ENCODE measurements at regions not wholly inside any gene's neighbourhood (a gene's known extent, or its start where the extent isn't known, plus 50 kb on each side); places are given as distances from the start of the nearest gene placed in this dataset.
A peak's percentile ranks its signal among the peaks of the same experiment; 100 is the strongest.

DNA sequence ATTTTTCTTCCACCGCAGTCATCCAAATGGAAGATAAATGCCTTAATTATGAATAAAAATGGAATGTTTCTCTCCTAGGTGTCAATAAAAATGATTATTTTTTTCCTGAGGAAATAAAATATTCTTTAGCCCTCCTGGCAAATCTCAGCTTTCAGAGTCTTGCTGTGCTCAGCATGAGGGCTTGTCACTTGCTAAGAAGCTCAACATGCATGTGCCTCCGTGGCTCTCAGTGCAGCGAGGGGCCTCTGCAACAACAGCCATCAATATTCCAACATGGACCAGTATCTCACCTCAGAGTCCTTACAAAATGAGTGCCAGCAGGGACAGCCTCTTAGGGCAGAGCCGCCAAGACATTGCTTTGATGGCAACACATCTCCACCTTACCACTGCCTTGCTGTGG lies 159.5 kb upstream of the TMPO start:
- no peak for DNase-seq

DNA sequence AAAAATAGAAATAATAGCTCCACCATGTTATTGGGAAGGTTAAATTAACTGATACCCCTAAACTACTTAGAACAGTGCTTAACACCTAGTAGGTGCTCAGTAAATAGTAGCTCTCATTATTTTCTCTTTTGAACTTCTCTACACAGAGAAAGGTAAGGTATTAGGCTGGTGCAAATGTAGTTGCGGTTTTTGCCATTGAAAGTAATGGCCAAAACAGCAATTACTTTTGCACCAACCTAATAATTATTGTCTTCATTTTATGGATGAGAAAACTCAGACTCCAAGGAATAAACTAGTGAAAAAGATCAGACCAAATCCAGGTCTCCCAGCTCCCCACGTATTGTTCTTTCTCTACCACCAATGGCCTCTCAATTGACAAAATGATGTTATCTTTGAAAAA lies 157.2 kb upstream of the TMPO start:
- no peak for DNase-seq

GRCh38 chr12:98359856-98360255 lies 155.5 kb upstream of the TMPO start:
- no peak for DNase-seq

- DNase-seq = no peak
These were observed 155.0 kb upstream of the TMPO start for GRCh38 chr12:98360401-98360800.

GRCh38 chr12:98369581-98369980 lies 145.8 kb upstream of the TMPO start:
- no peak for DNase-seq

DNA sequence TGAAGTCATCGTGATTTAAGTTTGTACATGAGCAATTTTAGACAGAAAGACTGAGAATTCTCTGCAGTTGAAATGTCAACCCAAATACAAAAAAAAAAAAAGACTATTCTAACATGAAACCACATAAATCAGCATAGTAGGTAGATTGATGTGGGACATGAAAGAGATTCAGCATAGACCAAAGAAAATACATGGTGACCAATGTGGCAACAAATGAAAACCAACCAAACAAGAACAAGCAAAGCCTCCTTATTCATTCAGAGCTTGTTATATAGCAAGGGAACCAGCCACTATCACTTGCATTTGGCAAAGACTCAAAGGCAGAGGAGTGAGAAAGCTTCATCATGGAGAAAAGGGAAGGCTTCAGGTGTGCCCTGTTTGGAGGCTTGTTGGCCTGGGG lies 144.4 kb upstream of the TMPO start:
- no peak for DNase-seq

- no peak for DNase-seq
These were observed 144.0 kb upstream of the TMPO start for GRCh38 chr12:98371419-98371818.

GRCh38 chr12:98372340-98373024 lies 142.9 kb upstream of the TMPO start:
- DNase-seq = no peak

DNA sequence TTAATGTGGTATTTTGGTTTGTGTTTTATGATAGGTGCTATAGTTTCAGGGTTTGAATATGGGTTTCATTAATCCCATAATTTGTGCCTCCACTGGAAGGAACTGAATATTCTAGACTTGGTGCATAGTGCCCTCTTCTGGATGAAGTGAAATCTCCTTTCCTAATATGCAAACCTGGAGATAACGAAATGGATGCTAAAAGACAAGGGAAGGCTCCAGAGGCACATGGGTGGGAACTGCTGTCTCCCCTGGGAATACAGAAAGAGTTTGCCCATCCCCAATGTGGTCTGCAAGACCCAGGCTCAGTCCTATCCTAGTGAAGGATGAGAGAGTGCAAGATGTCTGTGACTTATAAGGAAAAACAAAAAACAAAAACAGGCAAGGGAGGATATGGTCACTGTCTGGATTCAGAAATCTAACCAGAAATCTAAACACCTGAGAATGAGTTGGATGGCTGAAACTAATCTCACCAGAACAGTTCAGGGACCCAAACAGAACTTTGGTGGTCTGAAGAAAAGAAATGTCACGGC lies 142.3 kb upstream of the TMPO start:
- no peak for DNase-seq

- no peak for DNase-seq
These were observed 141.4 kb upstream of the TMPO start for GRCh38 chr12:98374007-98374406.

DNA sequence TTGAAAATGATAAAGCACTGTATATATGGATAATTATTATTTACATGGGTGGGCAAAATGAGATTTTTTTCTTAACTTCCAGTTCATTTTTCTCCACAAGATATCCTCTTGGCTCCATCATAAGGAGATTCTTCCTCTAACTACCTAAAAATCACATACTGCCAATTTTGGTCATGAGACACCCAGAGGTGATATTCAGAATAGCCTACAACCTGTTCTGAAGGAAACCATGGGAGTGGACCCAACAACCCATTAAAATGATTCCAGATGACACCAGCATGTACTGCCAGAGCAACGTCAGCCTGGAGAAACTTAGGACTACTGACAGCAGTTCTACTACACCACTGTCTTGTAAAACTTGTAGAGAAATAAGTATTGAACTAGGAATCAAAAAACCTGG lies 136.3 kb upstream of the TMPO start:
- no peak for DNase-seq

GRCh38 chr12:98385641-98386040 lies 129.7 kb upstream of the TMPO start:
- DNase-seq = no peak

GRCh38 chr12:98387444-98387843 lies 127.9 kb upstream of the TMPO start:
- DNase-seq = no peak

DNA sequence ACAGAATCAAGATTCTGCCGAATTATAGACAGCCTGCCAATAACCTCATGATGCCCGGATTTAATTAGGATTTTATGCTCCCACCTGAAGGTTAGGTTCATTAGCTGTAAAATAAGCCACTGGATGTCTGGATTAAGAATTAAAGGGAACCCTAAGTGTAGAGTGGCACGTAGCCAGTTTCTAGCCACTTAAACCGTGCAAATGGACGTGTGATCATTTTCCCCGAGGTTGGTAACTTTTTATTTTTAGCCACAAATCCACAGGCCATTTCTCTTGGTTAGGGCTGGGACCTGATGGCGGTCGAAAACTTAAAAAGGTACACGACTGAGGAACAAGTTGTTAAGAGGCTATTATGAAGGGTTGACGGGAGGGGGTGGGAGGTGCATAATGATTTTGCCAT lies 127.3 kb upstream of the TMPO start:
- no peak for DNase-seq

DNA sequence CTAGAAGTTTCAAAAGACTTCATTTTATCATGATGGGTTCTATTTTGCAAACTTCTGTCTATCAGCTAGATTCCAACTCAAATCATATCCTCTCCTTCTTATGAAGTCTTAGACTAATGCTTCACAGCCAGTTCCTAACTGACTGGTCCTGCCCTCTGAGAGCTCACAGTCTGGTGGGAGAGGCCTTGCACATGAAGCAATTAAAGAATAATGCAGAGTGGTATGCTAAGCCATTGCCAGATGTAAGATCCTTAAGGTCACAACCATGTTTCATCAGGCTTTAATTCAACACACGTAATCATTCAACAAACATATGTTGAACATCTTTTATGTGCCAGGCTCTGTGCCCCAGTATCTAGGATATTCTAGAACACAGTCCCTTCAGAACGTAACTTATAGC lies 125.8 kb upstream of the TMPO start:
- no peak for DNase-seq

- peak; percentile 76 to 81 for DNase-seq
These were observed 117.9 kb upstream of the TMPO start for GRCh38 chr12:98397323-98398105.

GRCh38 chr12:98399532-98399931 lies 115.9 kb upstream of the TMPO start:
- DNase-seq = peak; percentile 59 to 68

DNA sequence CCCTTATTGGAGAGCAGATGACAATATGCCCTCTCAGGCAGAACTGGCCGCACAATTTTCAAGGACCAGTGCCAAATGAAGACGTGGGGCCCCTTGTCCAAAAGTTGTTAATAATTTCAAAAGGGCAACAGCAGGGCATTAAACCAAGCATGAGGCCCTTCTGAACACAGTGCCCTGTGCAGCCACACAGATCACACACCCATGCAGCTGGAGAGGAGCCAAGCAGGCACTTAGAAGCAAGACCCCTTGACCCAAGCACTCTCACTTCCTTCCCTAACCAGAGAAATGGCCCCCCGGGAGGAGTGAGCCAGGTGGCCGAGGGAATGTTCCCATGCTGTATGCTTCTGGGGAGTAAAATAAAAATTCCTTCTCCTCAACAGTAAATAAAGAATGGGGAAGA lies 114.0 kb upstream of the TMPO start:
- DNase-seq = no peak

- DNase-seq = no peak
These were observed 113.3 kb upstream of the TMPO start for GRCh38 chr12:98402091-98402490.

DNA sequence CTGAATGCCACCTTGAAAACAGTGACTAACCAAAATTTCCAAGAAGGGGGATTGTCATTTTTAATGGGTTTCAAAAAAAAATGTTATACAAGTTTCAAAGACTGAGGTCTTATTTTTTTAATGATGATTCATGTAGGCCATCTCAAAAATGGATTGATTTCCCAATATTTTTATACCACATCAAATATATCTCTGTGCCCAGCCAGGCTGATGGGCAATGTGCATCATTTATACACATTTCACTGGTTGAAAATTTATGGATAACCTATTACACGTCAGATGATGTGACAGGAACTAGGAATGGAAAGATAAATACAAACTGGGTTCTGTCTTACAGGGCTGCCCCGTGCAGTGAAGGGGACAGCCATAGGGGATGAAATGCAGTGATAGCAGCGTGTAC lies 112.7 kb upstream of the TMPO start:
- no peak for DNase-seq

DNA sequence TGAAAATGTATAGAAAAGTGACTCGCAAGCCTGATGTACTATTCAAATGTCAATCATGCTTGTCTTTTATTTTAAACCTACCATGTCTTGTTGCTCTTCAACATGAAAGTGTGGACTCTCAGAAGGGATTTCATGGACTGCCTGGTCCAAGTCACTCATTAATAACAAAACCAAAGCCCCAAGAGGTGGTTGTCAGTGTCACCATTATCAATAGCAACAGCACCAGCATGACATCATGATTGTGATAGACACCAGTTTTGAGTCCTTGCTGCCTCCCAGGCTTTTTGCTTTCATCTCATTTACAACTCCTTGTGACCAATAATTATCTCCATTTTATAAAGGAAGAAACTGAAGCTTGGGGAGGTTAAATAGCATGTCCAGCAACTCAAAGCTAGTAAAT lies 112.0 kb upstream of the TMPO start:
- DNase-seq = no peak

DNA sequence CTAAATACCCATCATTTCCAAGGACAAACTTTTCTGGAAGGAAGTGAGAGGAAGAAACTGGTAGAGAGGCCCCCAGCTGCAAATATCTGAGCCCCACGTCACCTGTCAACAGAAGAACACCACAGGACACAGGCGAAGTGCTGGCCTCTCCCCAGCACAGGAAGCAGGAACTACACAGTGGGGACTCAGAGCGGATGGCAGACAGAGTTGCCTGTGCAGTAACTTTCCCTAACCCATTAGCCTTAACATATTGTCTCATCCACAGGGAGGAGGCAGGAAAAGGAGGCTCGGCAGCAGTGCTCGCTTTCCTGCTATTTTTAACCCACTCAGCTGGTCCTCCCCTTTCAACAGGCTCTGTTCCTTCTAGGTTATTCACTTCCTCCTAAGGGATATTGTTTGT lies 111.5 kb upstream of the TMPO start:
- no peak for DNase-seq

- DNase-seq = no peak
These were observed 109.5 kb upstream of the TMPO start for GRCh38 chr12:98405805-98406366.

DNA sequence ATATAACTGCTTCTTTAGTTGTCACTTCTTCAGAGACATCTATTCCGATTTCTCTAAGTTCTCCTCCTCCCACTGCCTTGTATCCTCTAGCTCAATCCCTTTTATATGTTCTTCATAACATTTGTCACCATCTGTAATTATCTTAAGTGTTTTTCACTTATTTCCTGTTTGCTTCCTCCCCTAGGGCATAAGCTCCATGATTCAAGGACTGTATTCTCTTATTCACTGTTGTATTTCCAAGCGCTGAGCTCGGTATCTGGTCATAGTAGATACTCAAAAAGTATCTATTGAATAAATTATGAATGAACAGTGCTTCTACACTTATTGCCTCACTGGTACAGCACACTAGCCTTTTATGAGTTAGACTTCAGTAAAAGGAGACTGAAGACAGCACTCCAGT lies 109.0 kb upstream of the TMPO start:
- no peak for DNase-seq
